H1 (cell line): ENCODE measurements at regions not wholly inside any gene's neighbourhood (a gene's known extent, or its start where the extent isn't known, plus 50 kb on each side); places are given as distances from the start of the nearest gene placed in this dataset.

Source experiments
- BCL11A ChIP-seq, 2 experiments: IDR thresholded peaks; one replicate each; pipeline ENCODE4 v1.6.1; 2011; ENCODE audit warnings: low read depth in 2 of 2, low read length in 2 of 2, mild to moderate bottlenecking in 2 of 2
- NANOG ChIP-seq: IDR thresholded peaks from 2 replicates; pipeline ENCODE4 v1.6.1; 2011; ENCODE audit warnings: low read length, low read depth, mild to moderate bottlenecking, inconsistent platforms; ENCODE audit not compliant: insufficient read depth, poor library complexity, severe bottlenecking

- TF ChIP-seq NANOG (no peak), BCL11A (IDR thresholded peaks at IDR 0.05; ENCODE audit: low read depth in 2 of 2, low read length in 2 of 2) (no peak)
These were observed 138.4 kb downstream of the NDUFA10 start (continued) for GRCh38 chr2:239886781-239887180.
